ENCODE measurements at regions not wholly inside any gene's neighbourhood (a gene's known extent, or its start where the extent isn't known, plus 50 kb on each side); places are given as distances from the start of the nearest gene placed in this dataset.

DNA sequence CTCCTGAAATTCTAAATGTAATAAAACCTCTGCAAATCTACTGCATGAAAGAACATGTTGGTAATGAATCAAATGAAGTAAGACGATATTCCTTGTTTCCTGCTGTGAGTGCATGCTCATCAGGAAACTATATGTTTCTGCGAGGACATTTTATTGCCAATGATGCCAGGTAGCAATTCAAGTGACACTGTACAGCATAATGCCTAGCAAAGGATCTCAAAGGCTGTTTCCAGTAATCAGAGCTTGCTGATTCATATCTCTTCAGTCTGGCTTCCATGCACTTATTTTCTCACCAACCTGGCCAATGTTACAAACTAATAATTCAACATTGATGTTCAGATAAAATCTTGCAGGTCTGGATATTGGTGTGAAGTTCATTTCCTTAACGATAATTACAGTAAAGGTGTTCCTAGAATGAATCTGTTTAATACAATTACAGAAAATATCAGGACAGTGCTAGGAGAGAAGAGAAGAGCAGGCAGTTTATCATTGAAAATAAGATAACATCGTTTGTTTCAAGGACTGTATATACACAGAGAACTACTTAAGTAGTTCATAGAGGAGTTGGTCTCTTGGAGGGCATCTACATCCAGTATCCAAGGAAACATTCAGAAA, 568.5 kb upstream of the SOX11 start:
- in situ Hi-C loops (cut with HindIII; ENCODE audit: low sequenced_read_pairs): no loop called here

DNA sequence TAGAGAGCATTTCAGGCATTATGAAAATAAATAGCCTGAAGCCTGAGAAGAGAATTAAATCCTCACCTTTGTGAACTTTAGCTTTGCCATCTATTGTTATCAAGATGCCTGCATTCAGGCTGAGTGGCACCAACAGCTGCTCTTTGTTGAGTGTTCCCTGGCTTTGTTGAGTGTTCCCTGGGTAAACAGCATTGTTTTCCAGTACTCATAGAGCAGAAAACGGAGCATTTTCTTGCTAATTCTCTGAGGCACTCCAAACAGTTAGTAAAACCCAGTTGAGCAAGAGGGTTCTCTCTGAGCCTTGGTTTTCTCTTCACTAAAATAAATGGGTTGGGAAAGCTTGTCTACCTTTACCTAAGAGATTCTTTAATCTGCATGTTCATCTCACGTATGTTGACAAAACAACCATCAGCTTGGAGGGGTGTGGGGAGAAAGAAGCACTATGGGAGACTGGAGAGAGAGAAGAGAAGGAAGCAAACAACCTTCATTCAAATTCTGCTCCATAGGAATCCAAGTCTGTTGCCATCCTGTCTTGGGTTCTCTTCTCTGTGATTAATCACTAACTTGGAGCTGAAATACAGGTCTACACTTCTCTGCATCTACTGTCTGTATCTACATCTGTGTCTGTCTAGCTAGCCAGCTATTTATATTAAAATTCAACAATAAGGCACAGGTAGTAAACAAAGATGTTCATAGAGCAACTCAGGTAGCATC, 567.0 kb upstream of the SOX11 start:
- H3K4me3 ChIP-seq (ENCODE audit: low read depth, low read length): no peak overlapping the region
- in situ Hi-C loops (cut with HindIII; ENCODE audit: low sequenced_read_pairs): no loop called here
- no peak for DNase-seq (ENCODE audit: low read depth, low spot score)
- TF ChIP-seq, protein P1, sequence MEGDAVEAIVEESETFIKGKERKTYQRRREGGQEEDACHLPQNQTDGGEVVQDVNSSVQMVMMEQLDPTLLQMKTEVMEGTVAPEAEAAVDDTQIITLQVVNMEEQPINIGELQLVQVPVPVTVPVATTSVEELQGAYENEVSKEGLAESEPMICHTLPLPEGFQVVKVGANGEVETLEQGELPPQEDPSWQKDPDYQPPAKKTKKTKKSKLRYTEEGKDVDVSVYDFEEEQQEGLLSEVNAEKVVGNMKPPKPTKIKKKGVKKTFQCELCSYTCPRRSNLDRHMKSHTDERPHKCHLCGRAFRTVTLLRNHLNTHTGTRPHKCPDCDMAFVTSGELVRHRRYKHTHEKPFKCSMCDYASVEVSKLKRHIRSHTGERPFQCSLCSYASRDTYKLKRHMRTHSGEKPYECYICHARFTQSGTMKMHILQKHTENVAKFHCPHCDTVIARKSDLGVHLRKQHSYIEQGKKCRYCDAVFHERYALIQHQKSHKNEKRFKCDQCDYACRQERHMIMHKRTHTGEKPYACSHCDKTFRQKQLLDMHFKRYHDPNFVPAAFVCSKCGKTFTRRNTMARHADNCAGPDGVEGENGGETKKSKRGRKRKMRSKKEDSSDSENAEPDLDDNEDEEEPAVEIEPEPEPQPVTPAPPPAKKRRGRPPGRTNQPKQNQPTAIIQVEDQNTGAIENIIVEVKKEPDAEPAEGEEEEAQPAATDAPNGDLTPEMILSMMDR (IDR thresholded peaks at IDR 0.05; ENCODE audit: low read depth, low read length): no peak

More for the DNA sequence above, 568.5 kb upstream of the SOX11 start:
- no peak overlapping the region for H3K4me3 ChIP-seq (ENCODE audit: low read depth, low read length)
- TF ChIP-seq, protein P1 (IDR thresholded peaks at IDR 0.05; ENCODE audit: low read depth, low read length): no peak
- DNase-seq (ENCODE audit: low read depth, low spot score): no peak

DNA sequence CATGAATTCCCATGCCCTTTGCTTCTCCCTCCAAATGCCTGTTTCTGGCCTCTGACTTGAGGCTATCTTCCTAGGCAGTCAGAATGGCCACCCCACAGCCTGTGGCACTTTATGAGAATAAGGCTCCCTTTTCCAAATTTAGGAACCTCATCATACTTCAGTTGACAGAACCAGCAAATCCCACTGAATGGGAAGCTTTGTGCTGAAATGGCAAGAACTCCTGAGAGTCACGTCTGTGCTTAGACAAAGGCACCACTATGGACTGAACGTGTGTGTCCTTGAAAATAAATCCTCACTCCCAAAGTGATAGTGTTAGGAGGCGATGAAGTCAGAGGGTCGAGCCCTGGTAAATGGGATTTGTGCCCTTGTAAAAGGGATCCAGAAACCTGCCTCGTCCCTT, 559.9 kb upstream of the SOX11 start:
- no peak for DNase-seq (ENCODE audit: low read depth, low spot score)
- in situ Hi-C loops (cut with HindIII; ENCODE audit: low sequenced_read_pairs): no loop called here
- TF ChIP-seq, protein P1 (IDR thresholded peaks at IDR 0.05; ENCODE audit: low read depth, low read length): no peak
- H3K4me3 ChIP-seq (ENCODE audit: low read depth, low read length): no peak overlapping the region

GRCh38 chr2:5140347-5140746, 551.8 kb upstream of the SOX11 start:
- in situ Hi-C loops (cut with HindIII; ENCODE audit: low sequenced_read_pairs): no loop called here
- TF ChIP-seq, protein P1 (IDR thresholded peaks at IDR 0.05; ENCODE audit: low read depth, low read length): no peak
- peak; percentile 54 for DNase-seq (ENCODE audit: low read depth, low spot score)
- H3K4me3 ChIP-seq (ENCODE audit: low read depth, low read length): no peak overlapping the region

- TF ChIP-seq, protein P1 (IDR thresholded peaks at IDR 0.05; ENCODE audit: low read depth, low read length): no peak
- in situ Hi-C loops (cut with HindIII; ENCODE audit: low sequenced_read_pairs): no loop called here
- H3K4me3 ChIP-seq (ENCODE audit: low read depth, low read length): no peak overlapping the region
- no peak for DNase-seq (ENCODE audit: low read depth, low spot score)
Measured at GRCh38 chr2:5144159-5144558, 548.0 kb upstream of the SOX11 start.

- no peak for DNase-seq (ENCODE audit: low read depth, low spot score)
- TF ChIP-seq, protein P1 (IDR thresholded peaks at IDR 0.05; ENCODE audit: low read depth, low read length): no peak
- H3K4me3 ChIP-seq (ENCODE audit: low read depth, low read length): no peak overlapping the region
- in situ Hi-C loops (cut with HindIII; ENCODE audit: low sequenced_read_pairs): no loop called here
Measured at GRCh38 chr2:5145053-5145452, 547.1 kb upstream of the SOX11 start.
